ENCODE measurements at regions not wholly inside any gene's neighbourhood (a gene's known extent, or its start where the extent isn't known, plus 50 kb on each side); places are given as distances from the start of the nearest gene placed in this dataset.
A peak's percentile ranks its signal among the peaks of the same experiment; 100 is the strongest.

- no peak for DNase-seq
These were observed 192.8 kb downstream of the BCOR start for GRCh38 chrX:39904816-39905537.

GRCh38 chrX:39905538-39905891, 192.2 kb downstream of the BCOR start:
- no peak for DNase-seq

GRCh38 chrX:39905946-39906345, 191.8 kb downstream of the BCOR start:
- no peak for DNase-seq

GRCh38 chrX:39907964-39908661, 189.6 kb downstream of the BCOR start:
- no peak for DNase-seq

- no peak for DNase-seq
These were observed 187.8 kb downstream of the BCOR start for GRCh38 chrX:39909996-39910395.

- DNase-seq = no peak
These were observed 187.1 kb downstream of the BCOR start for GRCh38 chrX:39910651-39911050.

GRCh38 chrX:39911278-39911897, 186.4 kb downstream of the BCOR start:
- no peak for DNase-seq

- DNase-seq = no peak
These were observed 185.6 kb downstream of the BCOR start for GRCh38 chrX:39912126-39912525.

GRCh38 chrX:39915081-39915480, 182.7 kb downstream of the BCOR start:
- no peak for DNase-seq

GRCh38 chrX:39915596-39915995, 182.2 kb downstream of the BCOR start:
- DNase-seq = no peak

- no peak for DNase-seq
These were observed 175.9 kb downstream of the BCOR start for GRCh38 chrX:39921838-39922237.

- no peak for DNase-seq
These were observed 175.3 kb downstream of the BCOR start for GRCh38 chrX:39922488-39922887.

GRCh38 chrX:39922926-39923325, 174.8 kb downstream of the BCOR start:
- DNase-seq = no peak

GRCh38 chrX:39927380-39927779, 170.4 kb downstream of the BCOR start:
- DNase-seq = no peak

GRCh38 chrX:39928704-39929378, 168.9 kb downstream of the BCOR start:
- DNase-seq = no peak

GRCh38 chrX:39929379-39930025, 168.3 kb downstream of the BCOR start:
- DNase-seq = no peak

- DNase-seq = no peak
These were observed 166.8 kb downstream of the BCOR start for GRCh38 chrX:39930786-39931528.

GRCh38 chrX:39931529-39932282, 166.1 kb downstream of the BCOR start:
- DNase-seq = no peak

- no peak for DNase-seq
These were observed 162.2 kb downstream of the BCOR start for GRCh38 chrX:39935411-39936064.

GRCh38 chrX:39936886-39937770, 160.6 kb downstream of the BCOR start:
- DNase-seq = peak; percentile 5
